Sigmoid colon (tissue), 6 donors: ENCODE measurements at regions not wholly inside any gene's neighbourhood (a gene's known extent, or its start where the extent isn't known, plus 50 kb on each side); places are given as distances from the start of the nearest gene placed in this dataset.

ENCODE experiments used
- DNase-seq: peaks from one replicate; pipeline ENCODE4 v3.0.0-alpha.2; 2019
- H3K27ac ChIP-seq, 4 donors: fragments of 200-600 bp; sonication (generic); one replicate each; pipeline ENCODE4 v1.5.1; 2016 to 2019; ENCODE audit warnings: mild to moderate bottlenecking in 1 of 4
- H3K27me3 ChIP-seq, 3 donors: fragments of 200-600 bp; sonication (generic); one replicate each; pipeline ENCODE4 v1.5.1; 2019; ENCODE audit warnings: mild to moderate bottlenecking in 1 of 3
- H3K36me3 ChIP-seq, 4 donors: fragments of 200-600 bp; sonication (generic); one replicate each; pipeline ENCODE4 v1.5.1; 2016 to 2019
- H3K4me1 ChIP-seq, 4 donors: fragments of 200-600 bp; sonication (generic); one replicate each; pipeline ENCODE4 v1.5.1; 2017 to 2019
- H3K4me3 ChIP-seq, 4 donors: fragments of 200-600 bp; sonication (generic); one replicate each; pipeline ENCODE4 v1.5.1; 2017 to 2019; ENCODE audit warnings: mild to moderate bottlenecking in 2 of 4, moderate library complexity in 1 of 4
- H3K9me3 ChIP-seq, 4 donors: fragments of 200-600 bp in 3 of 4; sonication (generic) in 3 of 4; one replicate each; pipeline versions ENCODE4 v1.5.1 to v1.6.1; 2013 to 2019
- EP300 ChIP-seq, 4 donors: sonication (generic); formaldehyde crosslinking; IDR thresholded peaks; one replicate each; pipeline ENCODE4 v1.6.1; 2017; ENCODE audit warnings: antibody characterized with exemption in 4 of 4
- POLR2A ChIP-seq, 2 donors: fragments of 450-650 bp; IDR thresholded peaks; one replicate each; pipeline ENCODE4 v1.6.1; 2016; ENCODE audit warnings: antibody characterized with exemption in 2 of 2, mild to moderate bottlenecking in 2 of 2, moderate library complexity in 2 of 2
- POLR2AphosphoS5 ChIP-seq, 4 donors: sonication (generic); formaldehyde crosslinking; IDR thresholded peaks; one replicate each; pipeline ENCODE4 v1.6.1; 2017; ENCODE audit warnings: antibody characterized with exemption in 4 of 4
- WGBS, 2 donors: extraction: QIAGEN DNeasy Blood & Tissue Kit; methylation state at CpG; one replicate each; pipeline ENCODE4 v1.1.7; 2013; 5-methylcytosine and 5-hydroxymethylcytosine counted together
- intact Hi-C: fragments of 100-400 bp; cut with DNase I; formaldehyde crosslinking; loops from one replicate; pipeline ENCODE4 v1.15.1; 2023
- TF ChIP-seq, protein P1 (sequence below), 4 experiments: fragments of 450-650 bp in 3 of 4; fragments of 200-600 bp in 1 of 4; IDR thresholded peaks; one replicate each; pipeline ENCODE4 v1.5.1; 2016 to 2019; ENCODE audit warnings: antibody characterized with exemption in 4 of 4, mild to moderate bottlenecking in 3 of 4, moderate library complexity in 2 of 4
- donor health status: healthy with polysubstance abuse.
- donor health status: healthy.

DNA sequence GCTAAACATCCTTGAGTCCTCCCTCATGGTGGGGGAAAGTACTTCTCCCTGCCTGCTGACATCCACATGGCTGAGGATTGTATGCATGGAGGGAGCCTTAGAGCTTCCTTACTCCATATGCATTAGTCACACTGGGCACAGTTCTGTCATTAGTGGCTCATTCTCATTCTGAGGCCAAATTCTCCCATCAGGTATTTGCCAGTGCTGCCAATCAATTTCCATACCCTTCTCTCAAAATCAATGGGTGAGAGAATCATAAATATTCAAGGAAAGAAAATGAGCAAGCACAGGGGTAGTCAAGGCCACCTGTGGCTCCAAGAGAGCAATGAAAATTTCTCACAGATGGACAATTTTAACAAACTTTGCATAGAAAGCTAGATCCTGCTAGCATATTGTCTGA lies 422.6 kb upstream of the SETBP1 start:
- H3K27ac ChIP-seq = no peak overlapping the region
- DNase-seq = no peak
- H3K9me3 ChIP-seq = peaks cover 0 to 3% (median 0%) of the 10 kb centered on the region in 4 donors
- H3K4me3 ChIP-seq = no peak overlapping the region
- no peaks in the 10 kb centered on the region for H3K36me3 ChIP-seq
- H3K27me3 ChIP-seq = no peaks in the 10 kb centered on the region
- no peaks in the 10 kb centered on the region for H3K4me1 ChIP-seq
- intact Hi-C loops = no loop called here
- TF ChIP-seq, protein P1, sequence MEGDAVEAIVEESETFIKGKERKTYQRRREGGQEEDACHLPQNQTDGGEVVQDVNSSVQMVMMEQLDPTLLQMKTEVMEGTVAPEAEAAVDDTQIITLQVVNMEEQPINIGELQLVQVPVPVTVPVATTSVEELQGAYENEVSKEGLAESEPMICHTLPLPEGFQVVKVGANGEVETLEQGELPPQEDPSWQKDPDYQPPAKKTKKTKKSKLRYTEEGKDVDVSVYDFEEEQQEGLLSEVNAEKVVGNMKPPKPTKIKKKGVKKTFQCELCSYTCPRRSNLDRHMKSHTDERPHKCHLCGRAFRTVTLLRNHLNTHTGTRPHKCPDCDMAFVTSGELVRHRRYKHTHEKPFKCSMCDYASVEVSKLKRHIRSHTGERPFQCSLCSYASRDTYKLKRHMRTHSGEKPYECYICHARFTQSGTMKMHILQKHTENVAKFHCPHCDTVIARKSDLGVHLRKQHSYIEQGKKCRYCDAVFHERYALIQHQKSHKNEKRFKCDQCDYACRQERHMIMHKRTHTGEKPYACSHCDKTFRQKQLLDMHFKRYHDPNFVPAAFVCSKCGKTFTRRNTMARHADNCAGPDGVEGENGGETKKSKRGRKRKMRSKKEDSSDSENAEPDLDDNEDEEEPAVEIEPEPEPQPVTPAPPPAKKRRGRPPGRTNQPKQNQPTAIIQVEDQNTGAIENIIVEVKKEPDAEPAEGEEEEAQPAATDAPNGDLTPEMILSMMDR (IDR thresholded peaks at IDR 0.05) = no peak
- TF ChIP-seq POLR2AphosphoS5 (IDR thresholded peaks at IDR 0.05) (no peak), POLR2A (IDR thresholded peaks at IDR 0.05) (no peak), EP300 (IDR thresholded peaks at IDR 0.05) (no peak)

DNA sequence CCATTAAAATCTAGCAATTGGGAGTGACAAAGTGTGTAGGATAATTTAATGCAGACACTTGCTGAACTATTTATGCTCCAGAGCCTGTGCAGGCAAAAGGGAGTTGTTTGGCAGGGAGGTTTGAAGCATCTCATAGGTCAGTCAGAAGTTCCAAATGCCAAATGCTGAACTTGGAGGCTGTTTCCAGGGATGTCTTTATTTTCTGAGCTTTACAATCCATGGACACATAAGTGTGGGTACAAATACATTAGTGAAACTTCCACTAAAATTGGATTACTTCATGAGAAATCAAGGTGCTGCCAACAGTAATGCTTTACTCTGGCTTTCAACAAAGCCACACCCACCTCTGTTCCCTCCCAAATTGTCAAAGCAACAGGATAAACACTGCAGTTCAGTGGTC lies 422.1 kb upstream of the SETBP1 start:
- Histone ChIP-seq H3K4me3 (no peak overlapping the region), H3K36me3 (no peaks in the 10 kb centered on the region), H3K4me1 (no peaks in the 10 kb centered on the region), H3K27ac (no peak overlapping the region), H3K9me3 (peaks cover 0 to 3% (median 0%) of the 10 kb centered on the region in 4 donors), H3K27me3 (no peaks in the 10 kb centered on the region)
- intact Hi-C loops = no loop called here
- no peak for DNase-seq
- no peak for TF ChIP-seq POLR2A (IDR thresholded peaks at IDR 0.05)
- TF ChIP-seq POLR2AphosphoS5 (IDR thresholded peaks at IDR 0.05) = no peak
- no peak for TF ChIP-seq EP300 (IDR thresholded peaks at IDR 0.05)
- TF ChIP-seq, protein P1 (IDR thresholded peaks at IDR 0.05) = no peak

DNA sequence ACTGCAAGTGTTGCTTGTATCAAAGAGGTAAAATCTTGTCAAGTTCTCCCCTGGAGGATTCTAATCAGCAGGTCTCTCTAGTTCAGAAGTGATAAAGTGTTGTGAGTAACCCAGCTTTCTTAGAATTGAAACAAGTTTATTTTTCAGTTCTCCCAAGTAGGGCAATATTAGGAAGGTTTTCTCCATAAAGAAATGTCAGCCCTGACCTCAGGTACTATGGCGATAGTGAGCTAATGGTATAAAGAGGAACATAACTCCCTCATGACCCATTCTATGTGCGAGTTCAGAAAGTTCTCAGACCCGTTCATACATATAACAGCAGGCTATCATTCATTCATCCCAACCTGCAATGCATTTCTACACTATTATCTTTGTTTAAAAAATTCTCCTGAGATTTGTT lies 421.1 kb upstream of the SETBP1 start:
- TF ChIP-seq, protein P1 (IDR thresholded peaks at IDR 0.05) = no peak
- TF ChIP-seq POLR2AphosphoS5 (IDR thresholded peaks at IDR 0.05) = no peak
- TF ChIP-seq EP300 (IDR thresholded peaks at IDR 0.05) = no peak
- no peak for TF ChIP-seq POLR2A (IDR thresholded peaks at IDR 0.05)
- H3K9me3 ChIP-seq = peaks cover 0 to 3% (median 0%) of the 10 kb centered on the region in 4 donors
- intact Hi-C loops = no loop called here
- DNase-seq = no peak
- H3K27ac ChIP-seq = no peak overlapping the region
- no peaks in the 10 kb centered on the region for H3K4me1 ChIP-seq
- H3K4me3 ChIP-seq = no peak overlapping the region
- no peaks in the 10 kb centered on the region for H3K36me3 ChIP-seq
- H3K27me3 ChIP-seq = no peaks in the 10 kb centered on the region
- WGBS, 2 donors = 87 to 95% methylated on average over 3 of the region's 3 CpGs

GRCh38 chr18:44265437-44265836 lies 415.3 kb upstream of the SETBP1 start:
- H3K27me3 ChIP-seq = no peaks in the 10 kb centered on the region
- H3K4me3 ChIP-seq = no peak overlapping the region
- H3K9me3 ChIP-seq = peaks cover 0 to 3% (median 0%) of the 10 kb centered on the region in 4 donors
- H3K4me1 ChIP-seq = no peaks in the 10 kb centered on the region
- intact Hi-C loops = no loop called here
- TF ChIP-seq POLR2AphosphoS5 (IDR thresholded peaks at IDR 0.05) (no peak), POLR2A (IDR thresholded peaks at IDR 0.05) (no peak), EP300 (IDR thresholded peaks at IDR 0.05) (no peak)
- TF ChIP-seq, protein P1 (IDR thresholded peaks at IDR 0.05) = no peak
- DNase-seq = no peak
- H3K36me3 ChIP-seq = no peaks in the 10 kb centered on the region
- H3K27ac ChIP-seq = no peak overlapping the region
- WGBS, 2 donors = 87 to 91% methylated on average over 3 of the region's 3 CpGs

DNA sequence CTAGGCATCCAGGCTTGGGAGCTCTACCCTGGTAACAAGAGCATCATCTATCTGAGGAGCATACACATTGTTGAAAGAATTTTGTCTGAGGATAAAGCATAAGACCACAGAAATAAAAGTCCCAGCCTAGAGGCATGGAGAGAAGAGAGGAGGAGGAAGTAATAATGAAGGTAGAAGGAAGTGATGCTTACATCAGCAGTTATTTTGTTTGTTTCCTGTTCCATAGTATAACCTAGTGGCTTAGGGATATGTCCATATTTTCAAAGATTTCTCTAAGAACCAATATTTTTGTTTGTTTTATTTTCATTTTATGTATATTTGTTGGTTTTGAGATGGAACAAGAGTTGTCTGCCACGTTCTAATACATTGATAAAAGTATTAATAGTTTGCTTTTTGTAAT lies 407.4 kb upstream of the SETBP1 start:
- intact Hi-C loops = no loop called here
- no peak for DNase-seq
- no peak overlapping the region for H3K4me3 ChIP-seq
- TF ChIP-seq EP300 (IDR thresholded peaks at IDR 0.05) = no peak
- TF ChIP-seq, protein P1 (IDR thresholded peaks at IDR 0.05) = no peak
- TF ChIP-seq POLR2A (IDR thresholded peaks at IDR 0.05) = no peak
- TF ChIP-seq POLR2AphosphoS5 (IDR thresholded peaks at IDR 0.05) = no peak
- H3K27me3 ChIP-seq = no peaks in the 10 kb centered on the region
- no peak overlapping the region for H3K27ac ChIP-seq
- WGBS, 2 donors = 56 to 65% methylated on average over 1 of the region's 1 CpG
- no peaks in the 10 kb centered on the region for H3K36me3 ChIP-seq
- H3K4me1 ChIP-seq = no peaks in the 10 kb centered on the region
- no peaks in the 10 kb centered on the region for H3K9me3 ChIP-seq
